HL-60 (cell line): ENCODE measurements at regions not wholly inside any gene's neighbourhood (a gene's known extent, or its start where the extent isn't known, plus 50 kb on each side); places are given as distances from the start of the nearest gene placed in this dataset.

ENCODE experiments used
- GABPA ChIP-seq: IDR thresholded peaks from 2 replicates; pipeline ENCODE4 v1.6.1; 2012; ENCODE audit warnings: low read depth
- POLR2AphosphoS5 ChIP-seq: IDR thresholded peaks from 2 replicates; pipeline ENCODE4 v1.6.1; 2012; ENCODE audit warnings: low read depth
- REST ChIP-seq: IDR thresholded peaks from 2 replicates; pipeline ENCODE4 v1.6.1; 2012; ENCODE audit warnings: low read depth; ENCODE audit not compliant: insufficient replicate concordance
- TF ChIP-seq, protein P1 (sequence below): IDR thresholded peaks from one replicate; pipeline ENCODE4 v1.5.1; 2011; ENCODE audit warnings: low read length, control low read depth, inconsistent platforms; ENCODE audit not compliant: insufficient read depth

- TF ChIP-seq, protein P1, sequence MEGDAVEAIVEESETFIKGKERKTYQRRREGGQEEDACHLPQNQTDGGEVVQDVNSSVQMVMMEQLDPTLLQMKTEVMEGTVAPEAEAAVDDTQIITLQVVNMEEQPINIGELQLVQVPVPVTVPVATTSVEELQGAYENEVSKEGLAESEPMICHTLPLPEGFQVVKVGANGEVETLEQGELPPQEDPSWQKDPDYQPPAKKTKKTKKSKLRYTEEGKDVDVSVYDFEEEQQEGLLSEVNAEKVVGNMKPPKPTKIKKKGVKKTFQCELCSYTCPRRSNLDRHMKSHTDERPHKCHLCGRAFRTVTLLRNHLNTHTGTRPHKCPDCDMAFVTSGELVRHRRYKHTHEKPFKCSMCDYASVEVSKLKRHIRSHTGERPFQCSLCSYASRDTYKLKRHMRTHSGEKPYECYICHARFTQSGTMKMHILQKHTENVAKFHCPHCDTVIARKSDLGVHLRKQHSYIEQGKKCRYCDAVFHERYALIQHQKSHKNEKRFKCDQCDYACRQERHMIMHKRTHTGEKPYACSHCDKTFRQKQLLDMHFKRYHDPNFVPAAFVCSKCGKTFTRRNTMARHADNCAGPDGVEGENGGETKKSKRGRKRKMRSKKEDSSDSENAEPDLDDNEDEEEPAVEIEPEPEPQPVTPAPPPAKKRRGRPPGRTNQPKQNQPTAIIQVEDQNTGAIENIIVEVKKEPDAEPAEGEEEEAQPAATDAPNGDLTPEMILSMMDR = no peak
- TF ChIP-seq POLR2AphosphoS5 (no peak), GABPA (no peak), REST (no peak)
Observed at GRCh38 chr19:34590228-34590627, 86.7 kb downstream of the SCGB2B2 start.
